ENCODE measurements at regions not wholly inside any gene's neighbourhood (a gene's known extent, or its start where the extent isn't known, plus 50 kb on each side); places are given as distances from the start of the nearest gene placed in this dataset.

DNA sequence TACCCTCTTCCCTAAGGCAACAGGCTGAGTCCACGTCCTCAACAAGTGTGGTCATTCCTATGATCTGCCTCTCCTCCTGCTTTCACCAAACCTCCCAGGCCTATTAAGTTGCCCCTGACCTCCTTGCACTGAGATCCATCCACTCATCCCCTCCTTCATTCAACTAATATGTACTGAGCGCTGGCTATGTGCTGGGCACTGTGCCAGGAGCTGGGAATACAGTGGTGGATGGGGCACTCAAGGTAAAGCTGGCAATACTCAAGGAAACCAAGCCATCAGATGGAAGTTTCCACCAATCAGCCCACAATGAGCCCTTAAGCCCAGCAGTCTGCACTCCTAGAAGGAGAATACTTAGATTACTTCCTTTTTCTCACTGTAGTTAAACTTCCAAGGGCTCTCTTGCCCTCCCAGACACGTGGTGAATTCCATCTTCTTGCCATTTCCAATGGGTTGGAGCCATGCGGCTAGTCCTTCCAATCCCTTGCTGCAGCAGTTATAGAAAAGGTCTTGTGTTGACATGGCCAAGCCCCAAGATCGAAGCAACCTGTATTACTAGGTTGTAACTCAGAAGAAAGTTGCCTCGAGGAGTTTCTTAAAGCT lies 279.9 kb upstream of the RUNX1 start:
- TF ChIP-seq POLR2A (IDR thresholded peaks at IDR 0.05), result no peak
- no peak for TF ChIP-seq CTCF (IDR thresholded peaks at IDR 0.05)

Data from adrenal gland (tissue), 5 donors.